ELF-1 (cell line): ENCODE measurements at regions not wholly inside any gene's neighbourhood (a gene's known extent, or its start where the extent isn't known, plus 50 kb on each side); places are given as distances from the start of the nearest gene placed in this dataset.
"Not testable (repeated sequence)": the region's sequence is repeated elsewhere in the genome, so short reads cannot be mapped to it uniquely, and the experiment has no call there.

ENCODE experiments used
- DNase-seq: peaks from one replicate; pipeline ENCODE4 v3.0.0-alpha.2; 2016; ENCODE audit warnings: low read depth, low spot score

DNA sequence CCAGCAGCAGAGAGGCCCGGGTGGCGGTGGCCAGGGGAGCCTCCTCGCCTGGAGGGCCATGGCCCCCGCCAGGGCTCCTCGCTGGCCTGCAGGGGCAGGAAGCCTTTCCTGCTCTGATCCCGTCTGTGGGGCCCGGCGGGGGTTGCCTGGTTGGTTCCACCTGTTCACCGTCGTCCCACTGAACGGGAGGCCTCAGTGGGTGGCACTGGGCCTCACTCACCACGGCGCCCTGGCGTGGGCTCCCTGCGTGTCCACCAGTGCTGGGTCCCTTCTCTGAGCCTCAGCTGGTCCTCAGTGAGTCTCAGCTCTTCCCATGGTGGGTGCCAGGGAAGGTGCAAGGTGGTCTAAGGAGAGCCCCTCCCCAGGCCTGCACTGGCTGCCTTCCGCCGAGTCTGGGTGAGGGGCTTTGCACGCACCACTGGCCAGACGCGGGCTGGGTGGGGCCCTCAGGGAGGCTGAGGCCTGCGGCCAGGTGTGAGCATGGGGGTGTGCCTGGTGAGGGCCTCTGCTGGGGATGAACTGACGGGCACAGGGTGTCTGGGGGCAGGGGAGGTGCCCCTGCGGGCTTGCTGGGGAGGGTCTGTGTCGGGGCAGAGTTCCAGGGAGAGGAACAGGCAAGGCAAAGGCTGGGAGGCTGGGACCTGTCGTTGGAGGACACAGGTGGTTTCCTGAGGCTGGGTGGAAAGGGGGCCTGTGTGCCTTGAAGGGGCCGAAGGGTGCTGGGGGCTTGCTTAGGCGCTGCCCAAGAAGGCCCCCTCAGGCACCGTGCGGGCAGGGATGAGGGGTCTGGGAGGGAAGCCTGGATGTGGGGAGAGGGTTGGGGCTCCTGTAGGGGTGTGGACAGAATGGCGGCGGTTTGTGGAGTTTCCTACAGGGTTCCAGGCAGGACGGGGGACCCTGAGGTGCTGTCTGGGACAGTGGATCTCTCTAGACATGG lies 339.8 kb downstream of the TMEM121 start:
- no peak for DNase-seq

DNA sequence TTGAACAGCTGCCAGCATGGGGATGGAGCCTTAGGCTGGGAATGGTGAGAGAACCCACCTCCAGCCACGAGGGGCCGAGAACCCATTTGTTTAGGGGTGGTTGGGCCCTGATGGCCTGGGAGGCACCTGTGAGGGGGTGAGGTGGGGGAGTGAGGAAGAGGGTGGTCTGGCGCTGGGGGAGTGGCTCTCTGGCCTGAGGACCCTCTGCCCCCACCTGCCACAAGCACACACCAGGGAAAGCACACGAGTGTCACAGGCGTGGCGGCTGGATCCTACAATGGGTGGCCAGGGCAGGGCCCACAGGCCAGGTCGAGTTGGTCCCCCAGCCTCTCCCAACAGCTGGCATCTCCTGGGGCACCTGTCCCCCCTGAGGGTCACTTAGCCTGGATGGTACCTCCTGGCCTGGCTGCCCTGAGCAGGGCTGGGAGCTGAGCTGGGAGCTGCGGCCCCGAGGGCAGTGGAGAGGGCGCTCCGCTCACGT lies 340.5 kb downstream of the TMEM121 start:
- no peak for DNase-seq

DNA sequence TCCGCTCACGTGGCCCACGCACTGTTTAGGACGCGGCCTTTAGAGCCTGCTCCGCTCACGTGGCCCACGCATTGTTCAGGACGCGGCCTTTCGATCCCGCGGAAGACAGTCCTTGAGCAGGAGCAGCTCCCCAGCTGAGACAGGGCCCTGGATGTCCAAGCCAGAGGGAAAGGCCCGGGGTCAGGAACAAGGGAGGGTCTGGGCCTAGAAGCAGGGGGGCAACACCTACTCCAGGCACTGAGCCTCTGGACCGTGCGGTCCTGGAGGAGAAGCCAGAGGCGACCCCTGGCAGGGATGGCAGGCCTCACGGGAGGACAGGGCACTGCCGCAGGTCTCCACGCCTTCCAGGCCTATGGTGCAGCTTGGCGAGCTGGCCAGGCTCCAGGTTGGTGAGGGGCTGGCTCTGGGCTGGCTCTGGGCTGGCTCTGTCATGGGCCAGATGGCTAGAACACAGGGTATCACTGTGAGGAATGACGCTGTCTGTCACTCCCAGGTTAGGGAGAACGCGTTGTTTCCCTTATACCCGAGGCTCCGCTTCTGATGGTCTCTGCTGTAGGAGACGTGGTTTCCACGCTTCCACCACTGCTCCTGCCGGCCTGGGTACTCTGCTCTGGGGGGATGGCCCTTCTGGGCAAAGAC lies 341.7 kb downstream of the TMEM121 start:
- no peak for DNase-seq

DNA sequence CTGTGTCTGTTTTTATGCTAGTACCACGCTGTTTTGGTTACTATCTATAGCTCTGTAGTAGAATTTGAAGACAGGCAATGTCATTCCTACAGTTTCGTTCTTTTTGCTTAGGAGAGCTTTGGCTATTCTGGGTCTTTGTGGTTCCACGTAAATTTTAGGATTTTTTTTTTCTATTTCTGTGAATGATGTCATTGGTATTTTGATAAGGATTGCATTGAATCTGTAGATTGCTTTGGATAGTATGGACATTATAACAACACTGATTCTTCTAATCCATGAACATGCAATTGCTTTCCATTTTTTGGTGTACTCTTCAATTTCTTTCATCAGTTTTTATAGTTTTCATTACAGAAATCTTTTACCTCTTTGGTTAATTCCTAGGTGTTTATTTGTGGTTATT lies 345.2 kb downstream of the TMEM121 start:
- no peak for DNase-seq

- DNase-seq: no peak
These were observed 347.6 kb downstream of the TMEM121 start for GRCh38 chr14:105873870-105874512.

- no peak for DNase-seq
These were observed 349.8 kb downstream of the TMEM121 start for GRCh38 chr14:105876158-105876557.

GRCh38 chr14:105876829-105877228 lies 350.4 kb downstream of the TMEM121 start:
- no peak for DNase-seq

DNA sequence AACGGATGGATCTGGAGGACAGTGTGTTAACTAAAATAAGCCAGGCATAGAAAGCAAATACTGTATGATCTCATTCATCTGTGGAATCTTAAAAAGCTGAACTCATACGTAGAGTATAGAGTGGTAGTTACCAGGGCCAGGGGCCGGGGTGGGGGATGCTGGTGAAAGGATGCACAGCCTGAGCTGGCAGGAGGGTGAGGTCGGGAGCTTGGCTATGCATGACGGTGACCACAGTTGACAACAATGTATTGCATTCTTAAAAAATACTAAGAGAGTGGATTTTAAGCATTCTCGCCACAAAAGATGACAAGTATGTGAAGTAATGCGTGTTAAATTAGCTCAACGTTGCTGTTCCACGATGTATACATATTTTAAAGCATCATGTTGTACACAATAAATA lies 351.3 kb downstream of the TMEM121 start:
- no peak for DNase-seq

GRCh38 chr14:105878125-105878524 lies 351.7 kb downstream of the TMEM121 start:
- DNase-seq: no peak

GRCh38 chr14:105878554-105878953 lies 352.2 kb downstream of the TMEM121 start:
- DNase-seq: no peak

DNA sequence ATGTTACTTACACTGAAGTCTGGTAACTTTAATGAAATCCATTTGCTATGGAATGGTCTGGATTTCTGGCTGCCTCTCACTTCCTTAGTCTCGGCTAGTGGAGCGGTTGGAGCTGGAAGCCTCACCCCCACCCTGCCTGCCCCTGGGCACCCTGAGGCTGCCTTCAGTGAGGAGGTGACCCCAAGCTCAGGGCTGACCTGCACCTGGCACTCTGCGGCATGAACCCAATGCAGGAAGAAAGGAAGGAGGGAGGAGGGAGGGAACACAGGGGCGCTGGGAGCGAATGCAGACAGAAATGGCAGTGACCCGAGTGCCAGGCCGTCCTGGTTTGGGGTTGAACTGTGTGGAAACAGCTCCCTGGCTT lies 353.1 kb downstream of the TMEM121 start:
- no peak for DNase-seq

- DNase-seq: no peak
These were observed 353.6 kb downstream of the TMEM121 start for GRCh38 chr14:105879867-105880561.

DNA sequence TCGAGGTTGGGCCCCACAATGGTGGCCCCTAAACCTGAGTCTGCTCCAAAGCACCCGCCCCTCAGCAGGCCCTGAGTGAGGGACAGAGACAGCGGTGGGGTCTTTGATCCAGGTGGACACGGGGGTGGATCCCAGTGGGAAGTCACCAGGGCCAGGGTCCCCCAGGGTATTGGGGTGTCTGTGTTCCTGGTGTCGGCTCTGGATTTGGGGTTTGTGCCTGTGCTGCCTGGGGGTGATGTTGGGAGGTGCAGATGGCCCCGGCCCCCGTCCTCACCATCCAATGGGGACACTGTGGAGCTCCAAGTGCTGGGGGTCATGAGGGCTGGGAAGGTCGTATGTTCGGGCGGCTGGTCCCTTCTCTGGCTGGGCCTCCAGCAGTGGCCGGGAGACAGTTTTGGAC lies 354.2 kb downstream of the TMEM121 start:
- no peak for DNase-seq

GRCh38 chr14:105881021-105881930 lies 354.9 kb downstream of the TMEM121 start:
- no peak for DNase-seq

DNA sequence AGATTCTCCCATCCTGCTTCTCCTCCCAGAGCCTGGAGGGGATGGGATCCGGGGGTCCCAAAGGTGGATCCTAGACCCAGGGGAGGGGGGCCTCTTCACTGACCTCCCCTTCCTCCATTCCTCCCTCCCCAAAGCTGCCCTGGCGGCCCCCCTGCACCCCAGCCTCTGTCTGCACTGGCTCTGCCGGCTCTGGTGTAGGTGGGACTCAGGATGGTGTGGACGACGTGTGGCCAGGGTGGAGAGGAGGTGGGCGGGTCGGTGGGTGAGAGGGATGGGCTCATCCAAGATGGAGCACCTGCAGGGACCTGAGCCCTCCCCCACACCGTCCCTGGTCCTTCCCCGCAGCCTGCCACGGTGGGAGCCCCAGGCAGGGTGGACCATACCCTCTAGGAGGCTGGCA lies 355.6 kb downstream of the TMEM121 start:
- DNase-seq: not testable (repeated sequence)

DNA sequence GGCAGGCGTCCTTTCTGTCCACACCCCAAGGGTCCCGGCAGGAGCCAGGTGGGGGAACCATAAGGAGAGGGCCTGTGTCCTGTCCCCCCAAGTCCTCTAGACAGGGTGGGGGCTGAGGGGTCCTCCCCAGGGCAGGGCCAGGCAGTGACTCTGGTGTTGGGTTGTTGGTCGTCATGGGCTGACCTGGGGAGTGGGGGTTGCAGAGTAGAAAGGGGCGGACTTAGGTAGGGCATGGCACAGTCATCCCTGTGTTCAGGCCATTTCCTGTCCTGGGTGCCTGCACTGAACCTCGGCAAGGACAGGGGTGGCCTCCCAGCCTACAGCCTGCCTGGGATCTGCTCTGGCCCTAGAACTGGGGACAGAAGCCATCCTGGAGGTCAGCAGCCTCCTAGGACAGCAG lies 356.2 kb downstream of the TMEM121 start:
- DNase-seq: no peak

GRCh38 chr14:105883066-105884005 lies 357.0 kb downstream of the TMEM121 start:
- no peak for DNase-seq

DNA sequence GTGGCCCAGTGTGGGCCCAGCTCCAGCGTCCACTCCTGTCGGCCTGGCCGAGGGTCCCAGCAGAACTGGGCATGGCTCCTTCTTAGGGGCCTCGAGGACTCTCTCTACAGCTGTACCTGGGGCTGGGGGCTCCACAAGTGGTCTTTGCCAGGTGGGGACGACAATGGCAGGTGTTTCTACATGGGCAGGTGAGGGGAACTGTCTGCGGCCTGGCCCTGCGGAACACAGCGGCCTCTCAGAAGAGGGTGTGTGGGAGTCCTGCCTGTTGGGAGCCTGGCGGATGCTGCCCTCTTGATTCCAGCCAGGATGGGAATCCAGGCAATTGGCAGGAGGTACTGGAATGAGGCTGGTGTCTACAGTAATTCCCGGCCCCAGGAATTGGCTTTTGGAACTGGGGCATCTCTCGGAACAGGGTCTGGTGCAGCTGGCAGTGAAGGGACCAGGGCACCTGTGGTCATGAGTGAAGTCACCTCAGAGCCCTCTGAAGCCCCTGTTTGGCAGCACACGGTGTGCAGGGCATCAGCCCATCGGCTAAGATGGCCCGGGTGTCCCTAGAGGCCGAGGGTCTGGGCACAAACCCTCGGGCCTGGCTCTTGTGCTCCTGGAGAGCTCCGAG lies 357.9 kb downstream of the TMEM121 start:
- DNase-seq: not testable (repeated sequence)

- no peak for DNase-seq
These were observed 358.5 kb downstream of the TMEM121 start for GRCh38 chr14:105884808-105885281.
